H1 (cell line): ENCODE measurements at regions not wholly inside any gene's neighbourhood (a gene's known extent, or its start where the extent isn't known, plus 50 kb on each side); places are given as distances from the start of the nearest gene placed in this dataset.

ENCODE experiments used
- ATF2 ChIP-seq: IDR thresholded peaks from 2 replicates; pipeline ENCODE4 v1.6.1; 2012; ENCODE audit warnings: low read length, inconsistent platforms
- KDM4A ChIP-seq: IDR thresholded peaks from one replicate; pipeline ENCODE4 v1.7.1; 2012; ENCODE audit warnings: low read depth, mild to moderate bottlenecking, moderate library complexity, low read length, inconsistent platforms; ENCODE audit not compliant: severe bottlenecking
- NRF1 ChIP-seq: IDR thresholded peaks from 2 replicates; pipeline ENCODE4 v1.6.1; 2011; ENCODE audit warnings: mild to moderate bottlenecking, low read depth, low read length, improper control_type of control experiment
- PHF8 ChIP-seq: fragments of 200-600 bp; sonication (generic); conservative IDR thresholded peaks from 2 replicates; pipeline ENCODE4 v1.7.1; 2012; ENCODE audit warnings: low read depth, mild to moderate bottlenecking, inconsistent platforms, low read length, moderate library complexity

GRCh38 chr22:44383064-44383575, 70.4 kb upstream of the SHISAL1 start (continued):
- TF ChIP-seq ATF2 (no peak), KDM4A (no peak), NRF1 (no peak), PHF8 (no peak)
